DND-41 (cell line): ENCODE measurements at regions not wholly inside any gene's neighbourhood (a gene's known extent, or its start where the extent isn't known, plus 50 kb on each side); places are given as distances from the start of the nearest gene placed in this dataset.
"Not testable (repeated sequence)": the region's sequence is repeated elsewhere in the genome, so short reads cannot be mapped to it uniquely, and the experiment has no call there.

Source experiments
- EZH2 ChIP-seq: IDR thresholded peaks from 3 replicates; pipeline ENCODE4 v1.6.1; 2012; ENCODE audit warnings: borderline replicate concordance, low read depth, mild to moderate bottlenecking, moderate library complexity, low read length, inconsistent platforms; ENCODE audit not compliant: severe bottlenecking
- TF ChIP-seq, protein P1 (sequence below): IDR thresholded peaks from 2 replicates; pipeline ENCODE4 v1.5.1; 2012; ENCODE audit warnings: borderline replicate concordance, low read length, moderate library complexity, mild to moderate bottlenecking; ENCODE audit not compliant: poor library complexity, severe bottlenecking; ENCODE audit errors: extremely low read depth

DNA sequence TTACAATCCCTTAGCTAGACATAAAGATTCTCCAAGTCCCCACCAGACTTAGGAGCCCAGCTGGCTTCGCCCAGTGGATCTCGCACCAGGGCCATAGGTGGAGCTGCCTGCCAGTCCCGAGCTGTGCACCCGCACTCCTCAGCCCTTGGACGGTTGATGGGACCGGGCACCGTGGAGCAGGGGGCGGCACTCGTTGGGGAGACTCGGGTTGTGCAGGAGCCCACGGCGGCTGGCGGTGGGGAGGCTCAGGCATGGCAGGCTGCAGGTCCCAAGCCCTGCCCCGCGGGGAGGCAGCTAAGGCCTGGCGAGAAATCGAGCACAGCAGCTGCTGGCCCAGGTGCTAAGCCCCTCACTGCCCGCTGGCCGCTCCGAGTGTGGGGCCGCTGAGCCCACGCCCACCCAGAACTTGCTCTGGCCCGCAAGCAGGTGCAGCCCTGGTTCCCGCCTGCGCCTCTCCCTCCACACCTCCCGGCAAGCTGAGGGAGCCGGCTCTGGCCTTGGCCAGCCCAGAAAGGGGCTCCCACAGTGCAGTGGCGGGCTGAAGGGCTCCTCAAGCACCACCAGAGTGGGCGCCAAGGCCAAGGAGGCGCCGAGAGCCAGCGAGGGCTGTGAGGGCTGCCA lies 275.0 kb upstream of the PDE3A start:
- TF ChIP-seq, protein P1, sequence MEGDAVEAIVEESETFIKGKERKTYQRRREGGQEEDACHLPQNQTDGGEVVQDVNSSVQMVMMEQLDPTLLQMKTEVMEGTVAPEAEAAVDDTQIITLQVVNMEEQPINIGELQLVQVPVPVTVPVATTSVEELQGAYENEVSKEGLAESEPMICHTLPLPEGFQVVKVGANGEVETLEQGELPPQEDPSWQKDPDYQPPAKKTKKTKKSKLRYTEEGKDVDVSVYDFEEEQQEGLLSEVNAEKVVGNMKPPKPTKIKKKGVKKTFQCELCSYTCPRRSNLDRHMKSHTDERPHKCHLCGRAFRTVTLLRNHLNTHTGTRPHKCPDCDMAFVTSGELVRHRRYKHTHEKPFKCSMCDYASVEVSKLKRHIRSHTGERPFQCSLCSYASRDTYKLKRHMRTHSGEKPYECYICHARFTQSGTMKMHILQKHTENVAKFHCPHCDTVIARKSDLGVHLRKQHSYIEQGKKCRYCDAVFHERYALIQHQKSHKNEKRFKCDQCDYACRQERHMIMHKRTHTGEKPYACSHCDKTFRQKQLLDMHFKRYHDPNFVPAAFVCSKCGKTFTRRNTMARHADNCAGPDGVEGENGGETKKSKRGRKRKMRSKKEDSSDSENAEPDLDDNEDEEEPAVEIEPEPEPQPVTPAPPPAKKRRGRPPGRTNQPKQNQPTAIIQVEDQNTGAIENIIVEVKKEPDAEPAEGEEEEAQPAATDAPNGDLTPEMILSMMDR: not testable (repeated sequence)
- TF ChIP-seq EZH2: not testable (repeated sequence)
